HepG2 (cell line): ENCODE measurements at regions not wholly inside any gene's neighbourhood (a gene's known extent, or its start where the extent isn't known, plus 50 kb on each side); places are given as distances from the start of the nearest gene placed in this dataset.

Source experiments
- ATAC-seq: fragments of 200-7000 bp; cut with Tn5 transposase; 3 replicates; pipeline ENCODE4 v1.9.1; 2020; ENCODE audit warnings: mild to moderate bottlenecking, moderate library complexity
- BruUV-seq: library from RNA; stranded (reverse); fragments of 400-500 nt; replicated peaks from 2 replicates; lab custom pipeline; 2021; lab: Mats Ljungman, UMichigan
- CTCF ChIA-PET: fragments of 300-600 bp; formaldehyde crosslinking; extraction: SDS; loops from one replicate; lab custom pipeline; 2021; ENCODE audit warnings: low total read pairs, inconsistent platforms, low intra/inter-chr PET ratio; lab: Yijun Ruan, JAX
- POLR2A ChIA-PET: fragments of 350-600 bp; sonication (Branson Sonifier 250); formaldehyde crosslinking; loops from one replicate; lab custom pipeline; 2020; ENCODE audit warnings: antibody characterized with exemption, inconsistent platforms; lab: Yijun Ruan, JAX
- DNase-seq: peaks from one replicate; pipeline ENCODE4 v3.0.0-alpha.2; 2015; ENCODE audit warnings: low spot score
- FAIRE-seq: peaks from 3 replicates; lab custom pipeline; 2011; peaks lifted over from hg19 to GRCh38; lab: Jason Lieb, UNC
- H2AFZ ChIP-seq: one replicate; pipeline ENCODE4 v1.6.1; 2011; ENCODE audit warnings: low read length, inconsistent platforms
- H3K27ac ChIP-seq: fragments of 300-600 bp; 3 replicates; pipeline ENCODE4 v1.8.0; 2011; ENCODE audit warnings: mixed run types, mild to moderate bottlenecking, mixed read lengths, low read length, inconsistent platforms; ENCODE audit not compliant: insufficient read depth; ENCODE audit errors: extremely low read length
- H3K27me3 ChIP-seq, 2 experiments: fragments of 200-600 bp in 1 of 2; 2 replicates in 1 of 2; 3 replicates in 1 of 2; pipeline versions ENCODE4 v1.6.0 to v1.8.0; 2011; ENCODE audit warnings: low read length in 2 of 2, mild to moderate bottlenecking in 2 of 2, moderate library complexity in 2 of 2, inconsistent platforms in 1 of 2; ENCODE audit not compliant: insufficient read depth in 2 of 2, control insufficient read depth in 1 of 2
- H3K36me3 ChIP-seq, 2 experiments: fragments of 200-600 bp in 1 of 2; replicated peaks in 1 of 2; 2 replicates in 1 of 2; 3 replicates in 1 of 2; pipeline versions ENCODE4 v1.5.1 to v1.8.0; 2011; ENCODE audit warnings: low read length in 2 of 2, inconsistent platforms in 1 of 2; ENCODE audit not compliant: insufficient read depth in 2 of 2, control insufficient read depth in 1 of 2
- H3K4me1 ChIP-seq: 2 replicates; pipeline ENCODE4 v1.5.1; 2012; ENCODE audit warnings: low read length, inconsistent platforms; ENCODE audit not compliant: insufficient read depth
- H3K4me2 ChIP-seq: 2 replicates; pipeline ENCODE4 v1.6.0; 2011; ENCODE audit warnings: low read depth, low read length, inconsistent platforms
- H3K4me3 ChIP-seq, 3 experiments: fragments of 200-600 bp in 1 of 3; sonication (generic), shearing (Covaris generic) in 1 of 3; replicated peaks in 1 of 3; 2 replicates each; pipeline ENCODE4 v1.5.1; 2011 to 2016; ENCODE audit warnings: low read length in 3 of 3, inconsistent platforms in 2 of 3, low read depth in 2 of 3, mild to moderate bottlenecking in 2 of 3, control low read depth in 1 of 3, mixed read lengths in 1 of 3; ENCODE audit not compliant: insufficient read depth in 1 of 3
- H3K79me2 ChIP-seq: one replicate; pipeline ENCODE4 v1.6.1; 2011; ENCODE audit warnings: low read length, inconsistent platforms; ENCODE audit not compliant: insufficient read depth
- H3K9ac ChIP-seq: 2 replicates; pipeline ENCODE4 v1.6.0; 2011; ENCODE audit warnings: mild to moderate bottlenecking, low read depth, low read length, inconsistent platforms; ENCODE audit not compliant: insufficient read depth
- H3K9me3 ChIP-seq: 2 replicates; pipeline ENCODE4 v1.5.1; 2012; ENCODE audit warnings: mild to moderate bottlenecking, low read length
- H4K20me1 ChIP-seq: 2 replicates; pipeline ENCODE4 v1.6.0; 2011; ENCODE audit warnings: inconsistent platforms, mild to moderate bottlenecking, low read length, moderate library complexity; ENCODE audit not compliant: insufficient read depth
- ASH2L ChIP-seq: fragments of 300-600, 200-600 bp; sonication (generic); IDR thresholded peaks from 2 replicates; pipeline ENCODE4 v1.7.0; 2017; ENCODE audit warnings: low read depth, mild to moderate bottlenecking, moderate library complexity, mixed read lengths, low read length; ENCODE audit not compliant: insufficient read length
- REL ChIP-seq: sonication (generic); formaldehyde crosslinking; conservative IDR thresholded peaks from 2 replicates; pipeline ENCODE4 v1.8.0; 2022; ENCODE audit warnings: mild to moderate bottlenecking, missing genetic modification reagents, moderate library complexity
- USF2 ChIP-seq, 2 experiments: sonication (generic) in 1 of 2; formaldehyde crosslinking in 1 of 2; IDR thresholded peaks; 2 replicates each; pipeline versions ENCODE4 v1.5.1 to v1.6.1; 2011 to 2020; ENCODE audit warnings: borderline replicate concordance in 1 of 2, low read depth in 1 of 2, low read length in 1 of 2, mild to moderate bottlenecking in 1 of 2, missing genetic modification reagents in 1 of 2, moderate library complexity in 1 of 2
- ZNF207 ChIP-seq: fragments of 450-650 bp; IDR thresholded peaks from 2 replicates; pipeline ENCODE4 v1.6.1; 2016; ENCODE audit warnings: antibody characterized with exemption, borderline replicate concordance
- ZNF552 ChIP-seq: sonication (generic); formaldehyde crosslinking; IDR thresholded peaks from 2 replicates; pipeline ENCODE4 v1.9.0; 2022; ENCODE audit warnings: missing genetic modification reagents, mild to moderate bottlenecking, borderline replicate concordance
- ZNF761 ChIP-seq: sonication (generic); formaldehyde crosslinking; conservative IDR thresholded peaks from 2 replicates; pipeline ENCODE4 v1.4.0; 2020; ENCODE audit warnings: mild to moderate bottlenecking, missing genetic modification reagents
- ZSCAN20 ChIP-seq: sonication (generic); formaldehyde crosslinking; IDR thresholded peaks from 2 replicates; pipeline ENCODE4 v1.4.0; 2020; ENCODE audit warnings: missing genetic modification reagents, mild to moderate bottlenecking, borderline replicate concordance
- WGBS: methylation state at CpG from one replicate; pipeline ENCODE4 v1.1.6; 2017; ENCODE audit warnings: low lambda C conversion rate; 5-methylcytosine and 5-hydroxymethylcytosine counted together
- in situ Hi-C: cut with HindIII; loops from 2 replicates; pipeline ENCODE4 v1.10.0; 2017; ENCODE audit warnings: low pct_unique_long_range_greater_than_20kb; ENCODE audit not compliant: extremely low pct_ligation_motif_present
- intact Hi-C: fragments of 100-400 bp; cut with micrococcal nuclease; formaldehyde crosslinking; loops from one replicate; pipeline ENCODE4 v1.10.0; 2022; ENCODE audit not compliant: unreplicated experiment
- TF ChIP-seq, protein P1 (sequence below), 2 experiments: sonication (generic) in 1 of 2; formaldehyde crosslinking in 1 of 2; IDR thresholded peaks; 2 replicates each; pipeline versions ENCODE4 v1.4.0 to v1.6.1; 2016 to 2020; ENCODE audit warnings: borderline replicate concordance in 1 of 2, low read depth in 1 of 2, mild to moderate bottlenecking in 1 of 2, missing genetic modification reagents in 1 of 2
- TF ChIP-seq, protein P2 (sequence below): IDR thresholded peaks from 2 replicates; pipeline ENCODE4 v1.6.1; 2016; ENCODE audit warnings: missing biosample characterization, missing genetic modification reagents, low read depth

DNA sequence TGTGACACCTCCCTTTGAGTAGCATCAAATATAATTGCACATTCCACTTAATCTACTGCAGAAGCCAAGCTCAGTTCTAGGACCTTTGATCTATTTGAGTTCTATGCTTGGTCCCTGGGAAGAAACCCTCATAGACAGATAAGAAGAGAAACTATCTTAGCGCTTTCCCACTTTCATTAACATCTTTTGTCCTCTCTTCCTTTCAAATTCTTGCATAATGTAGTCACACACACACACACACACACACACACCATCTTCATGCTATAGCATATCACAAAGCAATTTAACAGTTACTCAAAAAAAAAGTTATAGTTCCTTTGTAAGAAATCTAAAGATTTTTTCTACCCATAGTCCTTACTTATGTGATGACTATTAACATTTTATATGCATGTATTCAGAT, 735.9 kb upstream of the PCDH9 start (continued):
- no peak for TF ChIP-seq USF2 (IDR thresholded peaks at IDR 0.05; ENCODE audit: low read depth, low read length)
- TF ChIP-seq USF2 (CRISPR knock-in tag; IDR thresholded peaks at IDR 0.05; ENCODE audit: borderline replicate concordance), result no peak

DNA sequence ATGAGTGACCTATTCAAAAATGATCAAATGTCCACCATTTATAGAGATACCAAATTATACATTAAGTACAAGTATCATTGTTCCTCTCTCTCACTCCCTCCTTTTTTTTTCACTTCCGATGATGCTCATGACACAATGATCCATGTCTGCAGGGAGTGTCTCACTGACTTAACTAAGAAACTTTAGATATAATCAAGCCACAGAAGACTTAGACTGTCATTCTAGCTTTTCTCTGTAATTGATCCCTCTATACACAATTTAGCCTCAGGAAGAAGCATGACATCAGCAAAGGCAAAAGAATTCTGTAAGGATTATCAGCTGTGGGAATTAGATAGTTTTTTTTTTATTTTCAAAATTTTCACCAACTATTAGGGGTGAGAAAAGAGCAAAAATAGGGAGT, 734.9 kb upstream of the PCDH9 start:
- TF ChIP-seq, protein P1, sequence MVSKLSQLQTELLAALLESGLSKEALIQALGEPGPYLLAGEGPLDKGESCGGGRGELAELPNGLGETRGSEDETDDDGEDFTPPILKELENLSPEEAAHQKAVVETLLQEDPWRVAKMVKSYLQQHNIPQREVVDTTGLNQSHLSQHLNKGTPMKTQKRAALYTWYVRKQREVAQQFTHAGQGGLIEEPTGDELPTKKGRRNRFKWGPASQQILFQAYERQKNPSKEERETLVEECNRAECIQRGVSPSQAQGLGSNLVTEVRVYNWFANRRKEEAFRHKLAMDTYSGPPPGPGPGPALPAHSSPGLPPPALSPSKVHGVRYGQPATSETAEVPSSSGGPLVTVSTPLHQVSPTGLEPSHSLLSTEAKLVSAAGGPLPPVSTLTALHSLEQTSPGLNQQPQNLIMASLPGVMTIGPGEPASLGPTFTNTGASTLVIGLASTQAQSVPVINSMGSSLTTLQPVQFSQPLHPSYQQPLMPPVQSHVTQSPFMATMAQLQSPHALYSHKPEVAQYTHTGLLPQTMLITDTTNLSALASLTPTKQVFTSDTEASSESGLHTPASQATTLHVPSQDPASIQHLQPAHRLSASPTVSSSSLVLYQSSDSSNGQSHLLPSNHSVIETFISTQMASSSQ (IDR thresholded peaks at IDR 0.05; ENCODE audit: low read depth), result no peak
- TF ChIP-seq, protein P1 (CRISPR knock-in tag; IDR thresholded peaks at IDR 0.05; ENCODE audit: borderline replicate concordance), result no peak
- TF ChIP-seq ZNF552 (CRISPR knock-in tag) (no peak), REL (CRISPR knock-in tag) (no peak), ZSCAN20 (CRISPR knock-in tag) (no peak), ZNF207 (no peak), ZNF761 (no peak), ASH2L (no peak)
- TF ChIP-seq, protein P2, sequence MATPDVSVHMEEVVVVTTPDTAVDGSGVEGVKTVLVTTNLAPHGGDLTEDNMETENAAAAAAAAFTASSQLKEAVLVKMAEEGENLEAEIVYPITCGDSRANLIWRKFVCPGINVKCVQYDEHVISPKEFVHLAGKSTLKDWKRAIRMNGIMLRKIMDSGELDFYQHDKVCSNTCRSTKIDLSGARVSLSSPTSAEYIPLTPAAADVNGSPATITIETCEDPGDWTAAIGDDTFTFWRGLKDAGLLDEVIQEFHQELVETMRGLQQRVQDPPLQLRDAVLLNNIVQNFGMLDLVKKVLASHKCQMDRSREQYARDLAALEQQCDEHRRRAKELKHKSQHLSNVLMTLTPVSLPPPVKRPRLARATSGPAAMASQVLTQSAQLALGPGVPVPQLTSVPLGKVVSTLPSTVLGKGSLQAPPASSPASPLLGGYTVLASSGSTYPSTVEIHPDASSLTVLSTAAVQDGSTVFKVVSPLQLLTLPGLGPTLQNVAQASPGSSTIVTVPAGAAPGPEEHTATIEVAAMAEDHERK (CRISPR knock-in tag), result no peak
- WGBS, result 0% methylated on average over 1 of the region's 1 CpG
- no peak for DNase-seq
- Histone ChIP-seq H3K4me1 (no peaks in the 10 kb centered on the region), H3K4me3 (no peak overlapping the region), H2AFZ (no peak overlapping the region), H3K36me3 (no peaks in the 10 kb centered on the region), H3K4me2 (no peak overlapping the region), H3K27ac (no peak overlapping the region), H3K79me2 (no peaks in the 10 kb centered on the region), H3K27me3 (no peaks in the 10 kb centered on the region), H3K9me3 (no peaks in the 10 kb centered on the region), H3K9ac (no peak overlapping the region), H4K20me1 (no peaks in the 10 kb centered on the region)
- no peak for ATAC-seq
- FAIRE-seq, result no peak
- no TSS peak for BruUV-seq
- intact Hi-C loops, result no loop called here
- POLR2A ChIA-PET, result no interaction called here
- CTCF ChIA-PET, result no interaction called here
- in situ Hi-C loops, result no loop called here
